ENCODE measurements at regions not wholly inside any gene's neighbourhood (a gene's known extent, or its start where the extent isn't known, plus 50 kb on each side); places are given as distances from the start of the nearest gene placed in this dataset.

GRCh38 chr3:31288641-31289100 is 244.1 kb upstream of the STT3B start:
- Histone ChIP-seq H3K79me2 (ENCODE audit: low read depth) (no peaks in the 10 kb centered on the region), H3K4me1 (peaks cover 35% of the 10 kb centered on the region), H3K36me3 (no peaks in the 10 kb centered on the region), H3K27me3 (no peaks in the 10 kb centered on the region), H3K4me2 (peak overlapping the region; percentile 54), H3K9ac (no peak overlapping the region), H3K4me3 (no peak overlapping the region), H3F3A (ENCODE audit: low read depth) (peaks cover 13% of the 10 kb centered on the region), H4K20me1 (ENCODE audit: low read depth) (no peaks in the 10 kb centered on the region), H3K27ac (no peak overlapping the region), H2AFZ (replicated peaks) (no peak overlapping the region), H3K9me3 (ENCODE audit: low read depth) (no peaks in the 10 kb centered on the region)
- Mint-ChIP-seq H3K27me3 (ENCODE audit: insufficient read depth, low read depth) (peaks cover 3% of the 10 kb centered on the region), H3K4me3 (peak overlapping the region; percentile 36), H3K9me3 (no peaks in the 10 kb centered on the region), H3K36me3 (no peaks in the 10 kb centered on the region), H3K4me1 (peaks cover 43% of the 10 kb centered on the region), H3K27ac (peak overlapping the region; percentile 69)
- TF ChIP-seq CTCF (IDR thresholded peaks at IDR 0.05) (no peak), EZH2 (IDR thresholded peaks at IDR 0.05) (no peak), EZH2phosphoT487 (IDR thresholded peaks at IDR 0.05) (no peak)
- peak; percentile 75 for DNase-seq (ENCODE audit: low spot score)

- H3K4me1 Mint-ChIP-seq, result peaks cover 46% of the 10 kb centered on the region
- no peak overlapping the region for H3K4me3 ChIP-seq
- no peak overlapping the region for H3K27ac ChIP-seq
- peak overlapping the region; percentile 85 for H3K27ac Mint-ChIP-seq
- H4K20me1 ChIP-seq (ENCODE audit: low read depth), result no peaks in the 10 kb centered on the region
- H2AFZ ChIP-seq (replicated peaks), result no peak overlapping the region
- H3K4me3 Mint-ChIP-seq, result peak overlapping the region; percentile 39
- no peak overlapping the region for H3K9ac ChIP-seq
- no peak for DNase-seq (ENCODE audit: low spot score)
- no peaks in the 10 kb centered on the region for H3K36me3 ChIP-seq
- H3K4me2 ChIP-seq, result peak overlapping the region; percentile 14
- H3K27me3 ChIP-seq, result no peaks in the 10 kb centered on the region
- H3K9me3 ChIP-seq (ENCODE audit: low read depth), result no peaks in the 10 kb centered on the region
- H3K79me2 ChIP-seq (ENCODE audit: low read depth), result no peaks in the 10 kb centered on the region
- H3K9me3 Mint-ChIP-seq, result no peaks in the 10 kb centered on the region
- H3K4me1 ChIP-seq, result peaks cover 40% of the 10 kb centered on the region
- H3F3A ChIP-seq (ENCODE audit: low read depth), result peaks cover 13% of the 10 kb centered on the region
- TF ChIP-seq CTCF (IDR thresholded peaks at IDR 0.05) (no peak), EZH2 (IDR thresholded peaks at IDR 0.05) (no peak), EZH2phosphoT487 (IDR thresholded peaks at IDR 0.05) (no peak)
- H3K36me3 Mint-ChIP-seq, result no peaks in the 10 kb centered on the region
- peaks cover 3% of the 10 kb centered on the region for H3K27me3 Mint-ChIP-seq (ENCODE audit: insufficient read depth, low read depth)
Observed at GRCh38 chr3:31289584-31289983, 243.1 kb upstream of the STT3B start.

GRCh38 chr3:31290046-31290445 is 242.7 kb upstream of the STT3B start:
- Histone ChIP-seq H3K27me3 (no peaks in the 10 kb centered on the region), H3K4me2 (peak overlapping the region; percentile 14), H4K20me1 (ENCODE audit: low read depth) (no peaks in the 10 kb centered on the region), H2AFZ (replicated peaks) (no peak overlapping the region), H3K27ac (no peak overlapping the region), H3F3A (ENCODE audit: low read depth) (peaks cover 16% of the 10 kb centered on the region), H3K9ac (no peak overlapping the region), H3K4me1 (peaks cover 41% of the 10 kb centered on the region), H3K9me3 (ENCODE audit: low read depth) (no peaks in the 10 kb centered on the region), H3K36me3 (no peaks in the 10 kb centered on the region), H3K79me2 (ENCODE audit: low read depth) (no peaks in the 10 kb centered on the region), H3K4me3 (no peak overlapping the region)
- peaks cover 3% of the 10 kb centered on the region for H3K27me3 Mint-ChIP-seq (ENCODE audit: insufficient read depth, low read depth)
- H3K9me3 Mint-ChIP-seq, result no peaks in the 10 kb centered on the region
- no peaks in the 10 kb centered on the region for H3K36me3 Mint-ChIP-seq
- H3K27ac Mint-ChIP-seq, result peak overlapping the region; percentile 85
- TF ChIP-seq EZH2 (IDR thresholded peaks at IDR 0.05) (no peak), EZH2phosphoT487 (IDR thresholded peaks at IDR 0.05) (no peak), CTCF (IDR thresholded peaks at IDR 0.05) (no peak)
- no peak overlapping the region for H3K4me3 Mint-ChIP-seq
- H3K4me1 Mint-ChIP-seq, result peaks cover 48% of the 10 kb centered on the region
- no peak for DNase-seq (ENCODE audit: low spot score)

Data from neural progenitor cell (in vitro differentiated cells).